Mucosa of descending colon (tissue), 3 donors: ENCODE measurements at regions not wholly inside any gene's neighbourhood (a gene's known extent, or its start where the extent isn't known, plus 50 kb on each side); places are given as distances from the start of the nearest gene placed in this dataset.
A peak's percentile ranks its signal among the peaks of the same experiment; 100 is the strongest.

Source experiments
- ATAC-seq: fragments of 200-7000 bp; cut with Tn5 transposase; one replicate; pipeline ENCODE4 v1.9.1; 2020; ENCODE audit warnings: mild to moderate bottlenecking, moderate library complexity
- DNase-seq, 3 donors: peaks; one replicate each; pipeline ENCODE4 v3.0.0-alpha.2; 2020
- H3K36me3 ChIP-seq: fragments of 200-600 bp; one replicate; pipeline ENCODE4 v1.8.0; 2021; ENCODE audit warnings: low read depth, mild to moderate bottlenecking
- H3K4me1 ChIP-seq: fragments of 200-600 bp; one replicate; pipeline ENCODE4 v1.8.0; 2021; ENCODE audit warnings: low read depth, mild to moderate bottlenecking
- H3K4me3 ChIP-seq: fragments of 200-600 bp; one replicate; pipeline ENCODE4 v1.8.0; 2021; ENCODE audit warnings: mild to moderate bottlenecking
- H3K9me3 ChIP-seq: fragments of 200-600 bp; one replicate; pipeline ENCODE4 v1.8.0; 2021; ENCODE audit warnings: mild to moderate bottlenecking
- CTCF ChIP-seq: fragments of 200-600 bp; IDR thresholded peaks from one replicate; pipeline ENCODE4 v1.8.0; 2022; ENCODE audit warnings: antibody characterized with exemption, mild to moderate bottlenecking
- intact Hi-C, 2 donors: fragments of 100-400 bp; cut with DNase I in 1 of 2; cut with micrococcal nuclease in 1 of 2; formaldehyde crosslinking; loops; one replicate each; pipeline versions ENCODE4 v1.11.0 to v1.11.1; 2022; cut with DNase I, micrococcal nuclease
- donor health status: DM: no; HTN: no; CAD: no; lungs with moderate emphysema.
- donor health status: DM: no; HTN: no; CAD: no.
- donor health status: DM: no; HTN: yes; CAD: no.

DNA sequence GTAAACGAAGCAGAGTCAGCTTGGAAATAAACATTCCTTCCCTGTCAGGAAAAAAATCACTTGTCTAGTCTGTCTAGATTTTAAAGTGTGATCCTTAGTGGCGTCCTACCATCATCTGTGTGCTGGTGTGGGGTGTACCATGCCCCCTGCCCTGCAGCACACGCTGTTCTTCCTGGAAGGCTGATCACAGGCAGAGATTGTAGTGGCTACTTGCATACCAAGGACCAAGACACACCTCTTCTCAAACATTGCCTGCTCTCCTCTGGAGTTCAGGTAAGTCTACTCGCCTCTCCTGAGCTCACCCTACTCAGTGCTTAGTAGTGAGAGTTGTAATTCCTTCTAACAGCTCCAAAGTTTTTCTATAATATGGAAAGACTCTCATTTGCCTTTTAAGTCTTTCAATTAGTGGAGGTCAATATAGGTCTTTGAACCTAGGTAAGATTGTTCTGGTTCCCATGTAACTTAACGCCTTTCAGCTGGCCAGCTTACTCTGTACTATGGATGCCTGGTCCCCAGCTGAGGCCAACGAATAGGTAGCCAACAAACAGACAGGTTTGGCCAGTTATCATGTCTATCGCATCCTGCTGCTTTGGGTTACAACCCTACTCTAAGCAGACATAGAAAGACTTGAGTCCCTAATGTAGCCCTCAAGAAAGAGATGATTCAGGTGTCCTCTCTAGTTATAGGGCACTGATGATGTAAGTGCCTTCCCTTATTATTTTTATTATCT lies 55.4 kb downstream of the XCL1 start:
- TF ChIP-seq CTCF: no peak
- DNase-seq (no peak), ATAC-seq (no peak)
- intact Hi-C loops: no loop called here
- no peaks in the 10 kb centered on the region for H3K36me3 ChIP-seq
- no peaks in the 10 kb centered on the region for H3K9me3 ChIP-seq
- H3K4me3 ChIP-seq: no peak overlapping the region
- no peaks in the 10 kb centered on the region for H3K4me1 ChIP-seq

DNA sequence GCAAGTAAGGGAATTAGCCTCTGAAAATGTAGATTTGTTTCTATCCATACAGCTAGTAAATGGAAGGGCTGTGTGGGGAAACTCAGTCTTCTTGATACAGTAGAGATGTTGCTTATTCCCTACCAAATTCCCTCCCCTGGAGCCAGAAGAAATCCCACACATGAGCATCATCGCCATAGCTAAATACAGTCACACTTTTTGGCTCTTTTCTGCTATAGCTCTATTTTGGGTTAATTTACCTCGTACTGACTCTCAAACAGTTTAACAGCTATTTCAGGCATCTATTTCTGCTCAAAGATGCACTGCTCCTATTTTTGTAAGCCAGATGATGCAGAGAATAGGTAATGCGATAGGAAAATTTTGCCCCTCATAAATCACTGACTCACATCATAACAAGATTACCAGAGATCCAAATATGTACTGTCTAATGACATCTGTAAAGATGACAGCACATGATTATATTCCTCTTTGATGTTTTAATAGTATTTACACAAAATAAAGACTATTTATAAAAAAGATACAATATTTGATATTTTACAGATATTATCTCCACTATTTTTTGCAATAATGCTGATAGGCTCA lies 58.6 kb downstream of the XCL1 start:
- no peaks in the 10 kb centered on the region for H3K4me1 ChIP-seq
- H3K36me3 ChIP-seq: no peaks in the 10 kb centered on the region
- H3K4me3 ChIP-seq: no peak overlapping the region
- intact Hi-C loops: no loop called here
- no peaks in the 10 kb centered on the region for H3K9me3 ChIP-seq
- DNase-seq (no peak), ATAC-seq (no peak)
- no peak for TF ChIP-seq CTCF

- ATAC-seq (peak; percentile 78), DNase-seq (peak in 1 of 3 donors; percentile 12)
- Histone ChIP-seq H3K9me3 (no peaks in the 10 kb centered on the region), H3K4me3 (no peak overlapping the region), H3K36me3 (no peaks in the 10 kb centered on the region), H3K4me1 (no peaks in the 10 kb centered on the region)
- intact Hi-C loops: no loop called here
- TF ChIP-seq CTCF: no peak
Observed at GRCh38 chr1:168636200-168636599, 59.8 kb downstream of the XCL1 start.

DNA sequence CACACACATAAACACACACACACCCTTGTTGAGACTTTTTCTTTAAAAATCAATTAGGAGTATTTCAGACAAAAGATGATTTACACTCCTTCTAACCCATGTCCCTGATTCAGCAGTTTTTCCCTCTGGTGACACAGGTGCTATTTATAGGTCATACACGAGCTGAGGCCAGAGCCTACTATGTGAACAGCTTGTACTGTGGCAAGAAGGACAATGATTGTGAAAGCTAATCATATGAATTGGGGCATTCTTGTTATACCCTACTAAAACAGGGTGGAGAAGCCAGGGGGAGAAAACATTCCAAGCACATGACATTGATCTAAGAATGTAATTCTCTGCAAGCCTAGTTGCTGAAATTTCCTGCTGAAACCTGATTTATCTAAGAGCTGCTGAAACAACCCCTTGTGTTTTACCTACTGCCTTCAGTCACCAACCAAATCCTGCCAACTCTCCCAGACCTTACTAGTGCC lies 60.3 kb downstream of the XCL1 start:
- Histone ChIP-seq H3K4me1 (no peaks in the 10 kb centered on the region), H3K36me3 (no peaks in the 10 kb centered on the region), H3K9me3 (no peaks in the 10 kb centered on the region), H3K4me3 (no peak overlapping the region)
- TF ChIP-seq CTCF: no peak
- DNase-seq: peak in 1 of 3 donors; percentile 15
- intact Hi-C loops: no loop called here
- peak; percentile 80 for ATAC-seq

DNA sequence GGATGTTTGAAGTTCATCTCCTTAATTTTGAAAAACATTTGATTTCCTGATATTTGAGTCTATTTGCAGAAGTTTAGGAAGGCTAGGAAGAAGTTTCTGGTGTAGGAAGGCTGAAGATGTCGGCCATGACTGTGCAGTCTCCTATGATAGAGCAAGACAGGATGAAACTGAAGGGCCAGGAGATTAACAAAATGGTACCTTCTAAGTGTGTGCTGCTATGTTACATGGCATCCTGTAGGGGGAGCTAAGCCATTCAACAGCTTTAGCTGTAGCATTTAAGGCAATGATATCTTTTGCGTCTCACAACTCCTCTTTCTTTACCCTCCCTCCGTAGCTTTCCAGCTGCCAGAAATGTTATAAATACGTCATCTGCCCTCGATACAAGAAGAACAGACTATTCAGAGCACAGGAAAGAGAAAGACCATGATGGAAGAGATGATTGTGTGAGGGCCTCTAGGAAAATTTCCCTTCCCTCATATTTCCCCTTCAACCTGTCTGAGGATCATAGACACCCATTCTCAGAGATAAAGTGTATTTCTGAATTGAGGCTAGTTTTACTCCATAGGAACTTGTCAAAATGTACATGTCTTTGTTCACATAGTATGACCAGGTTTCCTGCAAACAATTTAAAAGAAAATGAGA lies 61.1 kb downstream of the XCL1 start:
- peak; percentile 55 for TF ChIP-seq CTCF
- Histone ChIP-seq H3K36me3 (no peaks in the 10 kb centered on the region), H3K4me1 (no peaks in the 10 kb centered on the region), H3K4me3 (no peak overlapping the region), H3K9me3 (no peaks in the 10 kb centered on the region)
- intact Hi-C loops: no loop called here
- ATAC-seq (peak; percentile 80), DNase-seq (no peak)
